Smooth muscle cell (in vitro differentiated cells): ENCODE measurements at regions not wholly inside any gene's neighbourhood (a gene's known extent, or its start where the extent isn't known, plus 50 kb on each side); places are given as distances from the start of the nearest gene placed in this dataset.

ENCODE experiments used
- DNase-seq: peaks from one replicate; lab custom pipeline; 2025; ENCODE audit not compliant: unreplicated experiment; lab: John Stamatoyannopoulos, UW
- H2AFZ ChIP-seq: fragments of 200-600 bp; sonication (generic); 2 replicates; pipeline ENCODE4 v1.6.0; 2016; ENCODE audit warnings: antibody characterized with exemption, low read depth, mild to moderate bottlenecking
- H3F3A ChIP-seq: fragments of 200-600 bp; sonication (generic); 2 replicates; pipeline ENCODE4 v1.6.0; 2017; ENCODE audit warnings: antibody characterized with exemption, low read depth
- H3K27ac ChIP-seq: fragments of 200-600 bp; sonication (generic); 2 replicates; pipeline ENCODE4 v1.5.1; 2016; ENCODE audit warnings: low read depth, mild to moderate bottlenecking
- H3K27me3 ChIP-seq: fragments of 200-600 bp; sonication (generic); 2 replicates; pipeline ENCODE4 v1.6.1; 2016; ENCODE audit warnings: low read depth, mild to moderate bottlenecking
- H3K36me3 ChIP-seq: fragments of 200-600 bp; sonication (generic); 2 replicates; pipeline ENCODE4 v1.5.1; 2016; ENCODE audit warnings: low read depth
- H3K4me1 ChIP-seq: fragments of 200-600 bp; sonication (generic); 2 replicates; pipeline ENCODE4 v1.5.1; 2016; ENCODE audit warnings: low read depth
- H3K4me2 ChIP-seq: fragments of 200-600 bp; sonication (generic); 2 replicates; pipeline ENCODE4 v1.6.0; 2016; ENCODE audit warnings: mild to moderate bottlenecking
- H3K4me3 ChIP-seq: fragments of 200-600 bp; sonication (generic); 2 replicates; pipeline ENCODE4 v1.5.1; 2016; ENCODE audit warnings: mild to moderate bottlenecking
- H3K79me2 ChIP-seq: fragments of 200-600 bp; sonication (generic); 2 replicates; pipeline ENCODE4 v1.6.0; 2016; ENCODE audit warnings: low read depth, mild to moderate bottlenecking
- H3K9ac ChIP-seq: fragments of 200-600 bp; sonication (generic); 2 replicates; pipeline ENCODE4 v1.6.0; 2016; ENCODE audit warnings: low read depth
- H3K9me3 ChIP-seq: fragments of 200-600 bp; sonication (generic); replicated peaks from 2 replicates; pipeline ENCODE4 v1.5.1; 2016; ENCODE audit warnings: low read depth
- H4K20me1 ChIP-seq: fragments of 200-600 bp; sonication (generic); 2 replicates; pipeline ENCODE4 v1.6.0; 2016; ENCODE audit warnings: low read depth
- WGBS: methylation state at CpG from one replicate; pipeline ENCODE4 v1.1.7; 2016; ENCODE audit warnings: low lambda C conversion rate; 5-methylcytosine and 5-hydroxymethylcytosine counted together
- TF ChIP-seq, protein P1 (sequence below): fragments of 200-600 bp; sonication (generic); IDR thresholded peaks from 2 replicates; pipeline ENCODE4 v1.5.1; 2017; ENCODE audit warnings: borderline replicate concordance, mild to moderate bottlenecking, antibody characterized with exemption; ENCODE audit not compliant: insufficient read depth, poor library complexity, severe bottlenecking

DNA sequence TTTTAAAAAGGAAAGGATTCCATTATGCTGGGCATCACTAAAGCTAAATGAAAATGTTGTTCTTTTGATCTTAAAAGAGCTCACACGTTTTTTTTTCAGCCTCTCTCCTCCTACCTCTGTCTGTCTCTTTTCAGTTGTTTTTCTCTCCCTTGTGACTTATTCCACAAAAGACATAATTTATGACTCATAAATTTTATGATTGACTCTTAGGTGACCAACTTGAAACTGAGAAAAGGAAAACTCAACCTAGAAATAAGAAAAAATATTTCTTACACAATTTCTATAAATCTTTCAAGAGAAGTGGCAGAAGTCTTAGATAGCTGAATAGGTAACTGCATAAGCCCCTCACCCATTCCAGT, 227.7 kb upstream of the DDHD1 start:
- 90% methylated on average over 1 of the region's 1 CpG for WGBS
- H3K36me3 ChIP-seq = no peaks in the 10 kb centered on the region

DNA sequence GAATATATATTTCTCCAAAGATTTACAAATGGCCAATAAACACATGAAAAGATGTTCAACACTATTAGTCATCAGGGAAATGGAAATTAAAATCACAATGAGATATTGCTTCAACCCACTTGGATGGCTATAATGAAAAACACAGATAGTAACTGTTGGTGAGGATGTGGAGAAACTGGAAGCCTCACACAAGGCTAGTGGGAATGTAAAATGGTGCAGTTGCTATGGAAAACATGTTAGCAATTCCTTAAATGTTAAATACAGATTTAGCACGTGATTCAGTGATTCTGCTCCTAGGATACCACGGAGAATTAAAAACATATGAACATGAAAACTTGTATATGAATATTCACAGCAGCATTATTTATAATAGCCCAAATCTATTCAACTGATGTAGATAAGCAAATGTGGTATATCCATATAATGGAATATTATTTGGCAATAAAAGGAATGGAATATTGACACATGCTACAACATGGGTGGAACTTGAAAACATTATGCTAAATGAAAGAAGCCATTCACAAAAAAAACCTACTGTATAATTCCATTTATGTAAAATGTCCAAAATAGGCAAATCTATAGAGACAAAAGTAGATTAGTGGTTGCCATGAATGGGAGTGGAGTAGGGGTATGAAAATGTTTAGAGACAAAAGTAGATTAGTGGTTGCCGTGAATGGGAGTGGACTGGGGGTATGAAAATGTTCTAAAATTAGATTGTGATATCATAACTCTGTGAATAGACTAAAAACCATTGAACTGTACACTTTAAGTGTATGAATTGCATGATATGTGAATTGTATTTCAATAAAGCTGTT, 227.1 kb upstream of the DDHD1 start:
- no peak overlapping the region for H3K27ac ChIP-seq
- no peak for DNase-seq
- no peak overlapping the region for H3K4me3 ChIP-seq
- H3K4me1 ChIP-seq = no peaks in the 10 kb centered on the region
- H3K9me3 ChIP-seq = no peaks in the 10 kb centered on the region
- no peaks in the 10 kb centered on the region for H4K20me1 ChIP-seq
- no peak overlapping the region for H3K4me2 ChIP-seq
- H3F3A ChIP-seq = no peaks in the 10 kb centered on the region
- no peaks in the 10 kb centered on the region for H3K79me2 ChIP-seq
- TF ChIP-seq, protein P1, sequence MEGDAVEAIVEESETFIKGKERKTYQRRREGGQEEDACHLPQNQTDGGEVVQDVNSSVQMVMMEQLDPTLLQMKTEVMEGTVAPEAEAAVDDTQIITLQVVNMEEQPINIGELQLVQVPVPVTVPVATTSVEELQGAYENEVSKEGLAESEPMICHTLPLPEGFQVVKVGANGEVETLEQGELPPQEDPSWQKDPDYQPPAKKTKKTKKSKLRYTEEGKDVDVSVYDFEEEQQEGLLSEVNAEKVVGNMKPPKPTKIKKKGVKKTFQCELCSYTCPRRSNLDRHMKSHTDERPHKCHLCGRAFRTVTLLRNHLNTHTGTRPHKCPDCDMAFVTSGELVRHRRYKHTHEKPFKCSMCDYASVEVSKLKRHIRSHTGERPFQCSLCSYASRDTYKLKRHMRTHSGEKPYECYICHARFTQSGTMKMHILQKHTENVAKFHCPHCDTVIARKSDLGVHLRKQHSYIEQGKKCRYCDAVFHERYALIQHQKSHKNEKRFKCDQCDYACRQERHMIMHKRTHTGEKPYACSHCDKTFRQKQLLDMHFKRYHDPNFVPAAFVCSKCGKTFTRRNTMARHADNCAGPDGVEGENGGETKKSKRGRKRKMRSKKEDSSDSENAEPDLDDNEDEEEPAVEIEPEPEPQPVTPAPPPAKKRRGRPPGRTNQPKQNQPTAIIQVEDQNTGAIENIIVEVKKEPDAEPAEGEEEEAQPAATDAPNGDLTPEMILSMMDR = no peak
- H2AFZ ChIP-seq = no peak overlapping the region
- 82% methylated on average over 3 of the region's 3 CpGs for WGBS
- no peak overlapping the region for H3K9ac ChIP-seq
- no peaks in the 10 kb centered on the region for H3K36me3 ChIP-seq
- H3K27me3 ChIP-seq = no peaks in the 10 kb centered on the region

More for the DNA sequence above, 227.7 kb upstream of the DDHD1 start:
- no peaks in the 10 kb centered on the region for H4K20me1 ChIP-seq
- H3K27ac ChIP-seq = no peak overlapping the region
- no peaks in the 10 kb centered on the region for H3K27me3 ChIP-seq
- no peaks in the 10 kb centered on the region for H3F3A ChIP-seq
- no peak overlapping the region for H3K4me3 ChIP-seq
- TF ChIP-seq, protein P1 = no peak
- H3K79me2 ChIP-seq = no peaks in the 10 kb centered on the region
- H2AFZ ChIP-seq = no peak overlapping the region
- no peak overlapping the region for H3K4me2 ChIP-seq
- H3K4me1 ChIP-seq = no peaks in the 10 kb centered on the region
- H3K9ac ChIP-seq = no peak overlapping the region
- no peak for DNase-seq
- no peaks in the 10 kb centered on the region for H3K9me3 ChIP-seq

DNA sequence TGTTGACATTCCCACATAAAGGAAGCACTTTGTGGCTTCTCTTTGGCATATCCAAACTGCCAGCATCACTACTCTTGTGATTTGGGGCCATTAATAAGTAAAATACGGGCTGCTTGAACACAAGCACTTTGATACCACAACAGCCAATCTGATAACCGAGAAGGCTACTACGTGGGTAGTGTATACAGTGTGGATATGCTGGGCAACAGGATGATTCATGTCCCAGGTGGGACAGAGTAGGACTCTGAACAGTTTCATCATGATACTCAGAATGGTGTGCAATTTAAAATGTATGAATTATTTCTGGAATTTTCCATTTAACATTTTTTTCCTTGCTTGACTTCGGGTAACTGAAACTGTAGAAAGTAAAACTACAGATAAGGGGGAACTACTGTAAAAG, 225.0 kb upstream of the DDHD1 start:
- no peaks in the 10 kb centered on the region for H3K36me3 ChIP-seq
- no peaks in the 10 kb centered on the region for H3K4me1 ChIP-seq
- no peak overlapping the region for H2AFZ ChIP-seq
- H3K79me2 ChIP-seq = no peaks in the 10 kb centered on the region
- H3K27me3 ChIP-seq = no peaks in the 10 kb centered on the region
- no peak overlapping the region for H3K4me3 ChIP-seq
- no peaks in the 10 kb centered on the region for H3F3A ChIP-seq
- no peak overlapping the region for H3K9ac ChIP-seq
- no peak overlapping the region for H3K4me2 ChIP-seq
- no peak for DNase-seq
- no peaks in the 10 kb centered on the region for H4K20me1 ChIP-seq
- TF ChIP-seq, protein P1 = no peak
- WGBS = 86% methylated on average over 4 of the region's 4 CpGs
- no peak overlapping the region for H3K27ac ChIP-seq
- H3K9me3 ChIP-seq = no peaks in the 10 kb centered on the region

DNA sequence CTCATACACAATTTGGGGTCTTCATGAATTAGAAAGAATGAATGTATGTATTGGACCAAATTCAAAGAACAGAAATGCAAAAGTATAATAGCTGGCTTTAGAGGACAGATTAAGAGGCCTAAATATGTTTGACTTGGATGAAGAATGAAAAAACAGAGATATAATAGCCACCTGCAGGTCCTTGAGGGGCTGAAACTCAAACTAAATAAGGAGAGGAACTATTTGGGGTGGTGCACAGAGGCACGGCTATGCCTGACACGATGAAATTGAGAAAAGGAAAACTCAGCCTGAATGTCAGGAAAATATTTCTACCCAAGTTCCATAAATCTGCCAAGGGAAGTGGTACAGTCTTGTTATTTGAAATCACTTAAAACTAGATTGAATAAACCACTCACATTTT, 222.9 kb upstream of the DDHD1 start:
- H3K4me1 ChIP-seq = no peaks in the 10 kb centered on the region
- H3F3A ChIP-seq = no peaks in the 10 kb centered on the region
- H4K20me1 ChIP-seq = no peaks in the 10 kb centered on the region
- no peak overlapping the region for H3K4me3 ChIP-seq
- no peak overlapping the region for H3K9ac ChIP-seq
- no peaks in the 10 kb centered on the region for H3K79me2 ChIP-seq
- H3K27ac ChIP-seq = no peak overlapping the region
- H3K27me3 ChIP-seq = no peaks in the 10 kb centered on the region
- no peaks in the 10 kb centered on the region for H3K36me3 ChIP-seq
- DNase-seq = no peak
- no peak overlapping the region for H3K4me2 ChIP-seq
- TF ChIP-seq, protein P1 = no peak
- H2AFZ ChIP-seq = no peak overlapping the region
- no peaks in the 10 kb centered on the region for H3K9me3 ChIP-seq
- WGBS = 87% methylated on average over 2 of the region's 2 CpGs
